ACC112 (cell line): ENCODE measurements at regions not wholly inside any gene's neighbourhood (a gene's known extent, or its start where the extent isn't known, plus 50 kb on each side); places are given as distances from the start of the nearest gene placed in this dataset.

Experiments used
- H2AFZ ChIP-seq: fragments of 200-600 bp; sonication (generic); one replicate; pipeline ENCODE4 v1.6.0; 2017; ENCODE audit warnings: antibody characterized with exemption, low read length; ENCODE audit not compliant: unreplicated experiment
- H3K27ac ChIP-seq: fragments of 200-600 bp; sonication (generic); 2 replicates; pipeline ENCODE4 v1.5.1; 2014; ENCODE audit warnings: low read depth, mild to moderate bottlenecking, antibody characterized with exemption, low read length, moderate library complexity
- H3K27me3 ChIP-seq: fragments of 200-600 bp; sonication (generic); 2 replicates; pipeline ENCODE4 v1.6.1; 2014; ENCODE audit warnings: mild to moderate bottlenecking, antibody characterized with exemption, low read length, moderate library complexity, mixed read lengths; ENCODE audit not compliant: insufficient read depth
- H3K36me3 ChIP-seq: fragments of 200-600 bp; sonication (generic); 2 replicates; pipeline ENCODE4 v1.6.1; 2016; ENCODE audit warnings: mild to moderate bottlenecking, antibody characterized with exemption, low read length, moderate library complexity, mixed read lengths; ENCODE audit not compliant: insufficient read depth
- H3K4me1 ChIP-seq: fragments of 200-600 bp; sonication (generic); one replicate; pipeline ENCODE4 v1.6.1; 2016; ENCODE audit warnings: low read length, mixed read lengths; ENCODE audit not compliant: insufficient read depth, unreplicated experiment, control insufficient read depth
- H3K4me3 ChIP-seq: fragments of 200-600 bp; sonication (generic); 2 replicates; pipeline ENCODE4 v1.5.1; 2014; ENCODE audit warnings: mild to moderate bottlenecking, low read depth, low read length
- H3K79me2 ChIP-seq: fragments of 200-600 bp; sonication (generic); one replicate; pipeline ENCODE4 v1.6.0; 2016; ENCODE audit warnings: low read length; ENCODE audit not compliant: control insufficient read depth, unreplicated experiment, insufficient read depth

DNA sequence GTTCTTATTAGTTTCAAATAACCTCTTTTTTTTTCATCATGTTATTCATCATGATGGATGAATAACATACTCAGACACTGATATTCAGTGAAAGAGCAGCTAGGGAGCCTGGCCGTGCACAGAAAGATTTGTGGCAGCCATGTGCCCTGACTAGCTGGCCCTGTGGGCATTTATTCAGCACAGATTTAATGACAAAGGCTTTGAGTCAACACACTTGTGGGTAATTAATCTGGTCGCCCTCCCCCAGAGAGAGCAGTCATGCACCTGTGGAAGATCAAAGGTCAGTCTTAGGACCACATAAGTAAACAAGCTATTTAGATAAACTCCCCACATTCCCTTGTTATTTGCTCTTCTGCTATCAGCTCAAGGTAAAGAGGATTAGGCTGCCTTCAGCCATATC, 153.2 kb upstream of the HMCN1 start:
- Histone ChIP-seq H3K79me2 (no peaks in the 10 kb centered on the region), H3K36me3 (no peaks in the 10 kb centered on the region)

DNA sequence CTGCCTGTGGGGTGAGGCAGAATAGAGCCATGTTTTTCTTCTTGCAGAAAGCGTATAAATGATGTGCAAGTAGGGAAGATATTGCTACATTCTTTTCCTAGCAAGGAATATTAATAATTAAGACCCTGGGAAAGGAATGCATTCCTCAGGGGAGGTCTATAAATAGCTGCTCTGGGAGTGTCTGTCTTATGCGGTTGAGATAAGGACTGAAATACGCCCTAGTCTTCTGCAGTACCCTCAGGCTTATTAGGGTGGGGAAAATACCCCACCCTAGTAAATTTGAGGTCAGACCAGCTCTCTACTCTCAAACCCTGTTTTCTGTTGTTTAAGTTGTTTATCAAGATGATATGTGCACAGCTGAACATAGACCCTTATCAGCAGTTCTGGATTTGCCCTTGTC, 155.9 kb upstream of the HMCN1 start:
- no peak overlapping the region for H3K4me3 ChIP-seq
- no peaks in the 10 kb centered on the region for H3K27me3 ChIP-seq
- no peak overlapping the region for H3K27ac ChIP-seq
- no peaks in the 10 kb centered on the region for H3K4me1 ChIP-seq
- H2AFZ ChIP-seq: no peak overlapping the region
- no peaks in the 10 kb centered on the region for H3K36me3 ChIP-seq
- H3K79me2 ChIP-seq: no peaks in the 10 kb centered on the region

More for the DNA sequence above, 153.2 kb upstream of the HMCN1 start:
- no peak overlapping the region for H3K4me3 ChIP-seq
- H3K4me1 ChIP-seq: no peaks in the 10 kb centered on the region
- H2AFZ ChIP-seq: no peak overlapping the region
- no peaks in the 10 kb centered on the region for H3K27me3 ChIP-seq
- H3K27ac ChIP-seq: no peak overlapping the region

DNA sequence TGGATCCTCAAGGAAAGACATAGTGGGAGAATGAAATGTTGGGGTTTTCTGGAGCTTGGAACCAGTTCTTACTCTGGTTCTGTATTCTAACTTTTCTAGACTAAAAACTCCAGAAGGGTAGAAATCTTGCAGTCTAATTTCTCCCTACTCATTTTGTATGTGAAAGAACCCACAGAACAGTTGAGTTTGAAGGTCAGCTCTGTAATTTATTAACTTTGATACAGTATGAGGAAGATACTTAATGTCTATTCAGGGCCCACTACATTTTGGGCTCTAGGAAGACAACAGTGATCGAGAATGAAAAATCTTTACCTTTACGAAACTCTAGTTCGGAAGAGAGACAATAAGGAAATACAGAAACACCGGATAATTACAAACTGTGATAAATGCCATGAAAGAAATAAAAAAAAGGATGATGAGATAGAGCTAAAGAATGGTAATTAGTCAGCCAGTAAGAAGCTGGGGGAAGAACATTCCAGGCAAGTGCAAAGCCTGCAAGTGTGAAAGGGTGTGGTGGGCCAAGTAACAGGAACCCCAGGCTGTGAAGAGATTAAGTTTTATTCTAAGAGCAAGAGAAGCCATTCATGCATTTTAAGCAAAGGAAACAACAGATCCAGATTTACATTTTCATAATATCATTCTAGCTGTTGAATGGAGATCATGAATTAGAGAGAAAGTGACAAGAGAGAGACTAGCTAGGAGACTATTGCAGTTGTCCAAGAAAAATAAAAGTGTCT, 159.9 kb upstream of the HMCN1 start:
- Histone ChIP-seq H3K27ac (no peak overlapping the region), H3K36me3 (no peaks in the 10 kb centered on the region), H3K4me1 (no peaks in the 10 kb centered on the region), H3K79me2 (no peaks in the 10 kb centered on the region), H3K4me3 (no peak overlapping the region), H3K27me3 (no peaks in the 10 kb centered on the region), H2AFZ (no peak overlapping the region)

DNA sequence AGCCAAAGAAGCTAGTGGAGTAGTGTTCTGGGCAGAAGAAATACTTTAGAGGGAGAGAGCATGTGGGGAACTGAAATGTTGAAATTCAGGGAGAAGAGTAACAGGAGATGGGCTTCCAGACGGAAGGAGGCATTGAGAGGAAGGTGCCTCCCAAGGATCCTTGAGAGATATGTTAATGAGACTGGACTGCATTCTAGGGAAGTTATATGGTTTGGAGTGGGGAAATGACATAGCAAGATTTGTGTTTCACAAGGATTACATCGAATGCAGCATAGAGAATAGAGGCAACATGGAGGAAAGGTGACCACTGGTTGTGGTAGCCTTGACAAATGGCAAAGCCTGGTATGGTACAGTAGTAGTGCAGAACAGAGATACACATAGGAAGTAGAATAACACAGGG, 160.5 kb upstream of the HMCN1 start:
- no peaks in the 10 kb centered on the region for H3K79me2 ChIP-seq
- no peak overlapping the region for H3K4me3 ChIP-seq
- no peak overlapping the region for H2AFZ ChIP-seq
- no peaks in the 10 kb centered on the region for H3K4me1 ChIP-seq
- no peaks in the 10 kb centered on the region for H3K36me3 ChIP-seq
- no peaks in the 10 kb centered on the region for H3K27me3 ChIP-seq
- no peak overlapping the region for H3K27ac ChIP-seq

DNA sequence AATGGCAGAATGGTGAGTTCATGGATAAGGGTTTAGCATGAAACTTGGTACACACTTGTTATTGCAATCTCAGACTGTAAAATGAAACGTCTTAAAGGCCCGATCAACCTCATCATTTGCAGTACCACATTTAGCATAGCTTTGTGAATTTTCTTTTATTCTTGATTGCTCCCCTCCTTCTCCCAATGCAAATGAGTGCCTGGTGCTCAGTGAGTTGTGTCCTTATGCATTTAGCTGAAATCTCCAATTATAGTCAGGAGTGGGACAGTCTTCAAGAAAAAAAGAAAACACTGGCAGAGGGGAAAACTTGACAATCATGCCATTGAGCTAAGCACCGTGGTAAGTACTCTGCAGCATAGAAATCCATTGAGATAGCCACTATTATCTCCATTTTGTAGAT, 161.0 kb upstream of the HMCN1 start:
- Histone ChIP-seq H3K79me2 (no peaks in the 10 kb centered on the region), H3K4me3 (no peak overlapping the region), H3K36me3 (no peaks in the 10 kb centered on the region), H3K4me1 (no peaks in the 10 kb centered on the region), H3K27ac (no peak overlapping the region), H2AFZ (no peak overlapping the region), H3K27me3 (no peaks in the 10 kb centered on the region)

DNA sequence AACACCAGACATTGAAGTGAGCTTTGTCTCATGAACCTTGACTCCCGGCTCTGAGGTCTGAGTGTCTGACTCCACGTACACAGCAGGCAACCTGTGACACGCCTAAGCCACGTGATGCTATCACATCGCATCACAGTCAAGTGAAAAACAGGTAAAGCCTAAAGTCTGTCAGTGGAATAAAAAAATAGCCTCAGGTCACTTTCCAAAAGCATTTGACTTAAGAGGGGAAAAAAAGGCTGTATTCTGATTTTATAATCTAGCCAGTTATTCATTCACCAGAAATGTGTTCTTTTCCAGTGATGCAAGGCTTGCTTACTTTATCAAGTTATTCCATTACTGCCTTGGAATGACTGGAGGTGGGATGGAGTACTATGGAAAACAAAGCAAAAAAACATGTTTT, 163.2 kb upstream of the HMCN1 start:
- H3K4me3 ChIP-seq: no peak overlapping the region
- no peak overlapping the region for H2AFZ ChIP-seq
- H3K36me3 ChIP-seq: no peaks in the 10 kb centered on the region
- peaks cover 6% of the 10 kb centered on the region for H3K4me1 ChIP-seq
- no peaks in the 10 kb centered on the region for H3K79me2 ChIP-seq
- no peak overlapping the region for H3K27ac ChIP-seq
- H3K27me3 ChIP-seq: no peaks in the 10 kb centered on the region

DNA sequence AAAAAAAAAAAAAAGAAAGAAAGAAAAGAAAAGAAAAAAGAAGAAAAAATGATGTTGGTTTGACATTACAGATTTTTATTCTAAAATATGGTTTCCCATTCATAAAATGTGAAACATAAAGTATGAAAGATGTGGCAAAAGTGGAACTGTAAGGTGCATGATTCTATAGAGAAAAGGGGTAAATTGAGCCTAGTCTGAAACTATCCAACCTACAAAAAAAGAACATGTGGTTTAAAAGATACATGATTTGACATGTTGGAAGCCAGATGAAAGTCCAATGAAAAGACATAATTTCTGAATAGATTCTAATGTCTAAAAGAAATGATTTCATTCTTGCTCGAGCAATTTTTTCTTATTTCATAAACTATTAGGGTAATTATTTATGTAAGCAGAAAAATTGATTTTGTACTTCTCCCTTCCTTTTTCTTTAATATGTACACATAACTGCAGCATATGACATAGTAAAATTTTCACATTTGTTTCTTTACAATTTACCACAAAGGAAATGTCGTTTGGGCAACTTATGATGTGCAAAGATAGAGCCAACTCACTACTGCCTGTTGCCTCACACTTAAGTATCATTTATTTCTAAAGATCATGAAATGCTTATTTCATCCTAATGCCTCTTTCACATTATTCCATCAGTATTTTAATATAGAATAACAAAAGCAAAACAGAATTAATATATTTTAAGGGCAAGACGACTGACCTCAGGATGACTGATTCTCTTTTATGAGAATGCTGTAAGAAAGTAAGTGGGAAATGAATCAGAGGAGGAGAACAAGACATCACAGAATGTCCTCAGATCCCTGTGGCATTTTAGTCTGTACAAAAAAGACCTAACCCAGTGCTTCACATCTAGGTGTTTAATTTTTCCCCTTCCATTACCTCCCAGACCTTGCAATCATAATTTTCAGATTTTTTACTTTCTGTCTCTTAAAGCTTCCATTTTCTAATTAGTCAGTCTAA, 165.8 kb upstream of the HMCN1 start:
- H3K4me3 ChIP-seq: no peak overlapping the region
- H2AFZ ChIP-seq: no peak overlapping the region
- peaks cover 6% of the 10 kb centered on the region for H3K4me1 ChIP-seq
- no peaks in the 10 kb centered on the region for H3K79me2 ChIP-seq
- H3K36me3 ChIP-seq: no peaks in the 10 kb centered on the region
- H3K27ac ChIP-seq: no peak overlapping the region
- no peaks in the 10 kb centered on the region for H3K27me3 ChIP-seq

DNA sequence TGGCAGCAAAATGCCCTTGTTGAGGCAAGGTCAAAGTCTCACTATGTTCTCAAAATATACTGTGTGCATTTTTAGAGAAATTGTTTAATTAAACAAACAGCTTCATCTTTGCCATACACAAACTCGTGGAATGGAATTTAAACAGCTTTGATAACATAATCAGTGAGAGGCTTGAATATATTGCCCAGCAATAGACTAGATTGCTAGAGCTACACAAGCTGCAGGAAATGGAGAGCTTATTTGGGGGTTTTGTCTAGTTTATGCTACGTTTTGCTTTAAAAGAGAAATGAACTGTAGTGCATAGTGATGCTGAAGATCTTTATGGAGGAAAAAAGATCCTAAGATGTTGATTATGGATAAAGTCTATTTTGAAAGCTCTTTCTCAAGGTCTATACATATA, 166.8 kb upstream of the HMCN1 start:
- no peak overlapping the region for H3K4me3 ChIP-seq
- no peaks in the 10 kb centered on the region for H3K36me3 ChIP-seq
- no peaks in the 10 kb centered on the region for H3K27me3 ChIP-seq
- H2AFZ ChIP-seq: no peak overlapping the region
- H3K4me1 ChIP-seq: peaks cover 6% of the 10 kb centered on the region
- peak overlapping the region; percentile 25; the same call in 1 of the 2 replicates for H3K27ac ChIP-seq
- no peaks in the 10 kb centered on the region for H3K79me2 ChIP-seq

DNA sequence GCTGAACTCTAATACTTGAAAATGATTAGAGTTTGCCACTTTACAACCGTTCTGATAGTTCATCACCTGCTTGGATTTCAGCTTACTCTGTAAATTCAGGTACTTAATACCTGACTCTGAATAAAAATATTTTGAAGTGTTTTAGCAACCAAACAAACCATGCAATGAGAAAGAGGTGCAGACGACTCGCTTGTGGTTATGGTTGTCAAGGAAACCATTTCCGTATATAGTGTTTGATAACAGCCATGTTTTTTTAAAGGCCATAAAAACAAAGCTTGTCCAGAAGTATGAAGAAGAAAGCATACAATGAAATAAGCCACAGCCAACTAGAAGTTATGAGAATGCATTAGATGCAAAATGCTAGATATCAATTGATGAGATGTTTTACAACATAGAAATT, 167.2 kb upstream of the HMCN1 start:
- Histone ChIP-seq H3K4me1 (peaks cover 6% of the 10 kb centered on the region), H3K27ac (peak overlapping the region; percentile 33), H2AFZ (no peak overlapping the region), H3K4me3 (no peak overlapping the region), H3K27me3 (no peaks in the 10 kb centered on the region), H3K36me3 (no peaks in the 10 kb centered on the region), H3K79me2 (no peaks in the 10 kb centered on the region)

DNA sequence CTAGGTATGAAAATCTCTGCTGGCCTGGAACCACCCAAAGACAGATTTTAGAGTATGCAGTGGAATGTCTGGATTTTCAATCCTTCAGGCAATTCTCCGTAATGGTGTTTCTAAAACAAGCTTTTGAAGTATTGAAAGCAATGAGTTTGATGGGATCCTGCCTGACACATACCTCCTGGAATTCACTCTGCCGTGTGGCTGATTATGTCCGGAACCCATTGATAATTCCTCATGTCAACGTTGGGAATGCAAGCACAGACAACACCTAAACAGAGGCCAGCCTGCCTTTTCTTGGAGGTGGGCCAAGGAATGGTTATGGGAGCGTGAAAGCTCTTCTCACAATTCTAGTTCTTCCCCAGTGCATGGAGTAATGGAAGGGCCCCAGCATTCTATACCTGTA, 168.9 kb upstream of the HMCN1 start:
- H3K36me3 ChIP-seq: no peaks in the 10 kb centered on the region
- no peaks in the 10 kb centered on the region for H3K27me3 ChIP-seq
- H2AFZ ChIP-seq: no peak overlapping the region
- no peak overlapping the region for H3K4me3 ChIP-seq
- no peaks in the 10 kb centered on the region for H3K79me2 ChIP-seq
- H3K27ac ChIP-seq: no peak overlapping the region
- H3K4me1 ChIP-seq: peaks cover 6% of the 10 kb centered on the region

DNA sequence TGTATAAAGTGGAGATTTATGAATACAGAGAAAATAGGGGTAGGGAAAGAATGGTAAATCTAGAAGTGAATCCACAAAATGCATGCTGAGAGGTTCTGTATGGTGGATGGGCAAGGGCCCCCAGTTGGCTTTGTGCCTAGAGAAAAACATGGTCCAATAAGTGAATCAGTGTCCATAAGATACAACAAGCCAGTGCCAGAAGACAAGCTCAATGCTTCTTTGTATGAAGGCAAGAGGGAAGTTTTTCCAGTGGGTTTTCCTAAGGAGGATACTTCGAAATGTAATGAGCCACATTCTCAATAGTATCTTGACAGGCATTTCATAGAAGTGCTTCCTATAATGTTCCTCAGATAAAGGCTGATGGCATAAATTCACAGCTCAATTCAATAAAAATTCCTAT, 169.4 kb upstream of the HMCN1 start:
- H3K36me3 ChIP-seq: no peaks in the 10 kb centered on the region
- H3K4me1 ChIP-seq: peaks cover 6% of the 10 kb centered on the region
- no peak overlapping the region for H2AFZ ChIP-seq
- H3K4me3 ChIP-seq: no peak overlapping the region
- H3K27me3 ChIP-seq: no peaks in the 10 kb centered on the region
- H3K79me2 ChIP-seq: no peaks in the 10 kb centered on the region
- no peak overlapping the region for H3K27ac ChIP-seq
